ENCODE measurements at regions not wholly inside any gene's neighbourhood (a gene's known extent, or its start where the extent isn't known, plus 50 kb on each side); places are given as distances from the start of the nearest gene placed in this dataset.
"Not testable (repeated sequence)": the region's sequence is repeated elsewhere in the genome, so short reads cannot be mapped to it uniquely, and the experiment has no call there.

DNA sequence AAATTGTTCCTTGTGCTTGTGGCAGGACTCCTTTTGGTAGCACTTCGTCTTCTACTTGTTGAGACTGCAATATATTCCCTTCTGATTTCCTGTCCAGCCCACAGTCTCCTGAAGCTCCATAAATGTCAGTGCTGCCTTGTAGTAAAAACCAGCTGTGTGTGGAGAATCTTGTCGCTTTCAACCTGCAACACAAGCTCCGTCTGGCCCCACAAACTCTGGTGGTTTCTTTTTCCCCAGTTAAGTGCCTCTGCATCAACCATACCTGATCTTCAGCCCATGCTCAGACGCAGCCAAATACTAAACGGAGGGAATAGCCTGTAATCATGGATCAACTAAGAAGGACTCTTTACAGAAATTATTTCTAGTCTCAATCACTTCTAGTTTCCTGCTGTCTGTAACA is 1133.3 kb upstream of the ADGRB3 start:
- no peaks in the 10 kb centered on the region for H3K36me3 ChIP-seq
- TF ChIP-seq, protein P1, sequence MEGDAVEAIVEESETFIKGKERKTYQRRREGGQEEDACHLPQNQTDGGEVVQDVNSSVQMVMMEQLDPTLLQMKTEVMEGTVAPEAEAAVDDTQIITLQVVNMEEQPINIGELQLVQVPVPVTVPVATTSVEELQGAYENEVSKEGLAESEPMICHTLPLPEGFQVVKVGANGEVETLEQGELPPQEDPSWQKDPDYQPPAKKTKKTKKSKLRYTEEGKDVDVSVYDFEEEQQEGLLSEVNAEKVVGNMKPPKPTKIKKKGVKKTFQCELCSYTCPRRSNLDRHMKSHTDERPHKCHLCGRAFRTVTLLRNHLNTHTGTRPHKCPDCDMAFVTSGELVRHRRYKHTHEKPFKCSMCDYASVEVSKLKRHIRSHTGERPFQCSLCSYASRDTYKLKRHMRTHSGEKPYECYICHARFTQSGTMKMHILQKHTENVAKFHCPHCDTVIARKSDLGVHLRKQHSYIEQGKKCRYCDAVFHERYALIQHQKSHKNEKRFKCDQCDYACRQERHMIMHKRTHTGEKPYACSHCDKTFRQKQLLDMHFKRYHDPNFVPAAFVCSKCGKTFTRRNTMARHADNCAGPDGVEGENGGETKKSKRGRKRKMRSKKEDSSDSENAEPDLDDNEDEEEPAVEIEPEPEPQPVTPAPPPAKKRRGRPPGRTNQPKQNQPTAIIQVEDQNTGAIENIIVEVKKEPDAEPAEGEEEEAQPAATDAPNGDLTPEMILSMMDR (IDR thresholded peaks at IDR 0.05; ENCODE audit: low read depth, low read length) = no peak
- DNase-seq = no peak
- no peaks in the 10 kb centered on the region for H3K9me3 ChIP-seq (ENCODE audit: severe bottlenecking)
- no peak overlapping the region for H3K27ac ChIP-seq
- no peak overlapping the region for H3K4me3 ChIP-seq (ENCODE audit: low read depth, low read length)
- H3K27me3 ChIP-seq (ENCODE audit: insufficient read depth, low read depth, severe bottlenecking) = no peaks in the 10 kb centered on the region

DNA sequence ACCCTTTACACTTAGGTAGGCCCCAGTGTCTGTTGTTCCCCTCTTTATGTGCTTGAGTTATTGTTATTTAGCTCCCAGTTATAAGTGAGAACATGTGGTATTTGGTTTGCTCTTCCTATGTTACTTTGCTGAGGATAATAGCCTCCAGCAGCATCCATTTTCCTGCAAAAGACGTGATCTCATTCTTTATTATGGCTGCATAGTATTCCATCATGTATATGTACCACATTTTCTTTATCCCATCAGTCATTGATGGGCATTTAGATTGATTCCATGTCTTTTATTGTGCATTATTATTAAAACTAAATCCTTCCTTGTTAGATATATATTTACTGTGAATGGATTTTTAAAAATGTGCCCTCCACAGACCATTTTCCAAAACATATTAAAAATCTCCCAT is 1137.3 kb upstream of the ADGRB3 start:
- H3K36me3 ChIP-seq = no peaks in the 10 kb centered on the region
- TF ChIP-seq, protein P1 (IDR thresholded peaks at IDR 0.05; ENCODE audit: low read depth, low read length) = no peak
- H3K4me3 ChIP-seq (ENCODE audit: low read depth, low read length) = no peak overlapping the region

DNA sequence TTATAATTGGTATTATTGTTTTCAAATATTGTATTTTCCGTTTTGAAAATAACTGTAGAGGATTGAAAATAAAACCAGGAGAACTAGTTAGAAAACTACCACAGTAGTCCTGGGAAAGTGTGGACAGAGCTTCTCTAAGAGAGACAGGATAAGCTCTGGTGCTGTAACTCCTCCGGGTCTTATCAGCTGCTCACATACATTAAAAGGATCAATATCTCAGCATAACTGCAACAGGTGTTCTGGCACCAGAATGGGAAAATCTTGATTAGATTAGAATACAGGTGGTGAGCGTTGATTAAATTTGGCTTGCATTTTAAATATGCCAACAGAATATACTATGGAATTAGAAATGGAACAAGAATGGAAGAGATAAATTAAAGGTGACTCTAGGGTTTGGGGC is 1138.9 kb upstream of the ADGRB3 start:
- no peak overlapping the region for H3K4me3 ChIP-seq (ENCODE audit: low read depth, low read length)
- DNase-seq = no peak
- H3K27me3 ChIP-seq (ENCODE audit: insufficient read depth, low read depth, severe bottlenecking) = no peaks in the 10 kb centered on the region
- no peaks in the 10 kb centered on the region for H3K9me3 ChIP-seq (ENCODE audit: severe bottlenecking)
- no peaks in the 10 kb centered on the region for H3K36me3 ChIP-seq
- TF ChIP-seq, protein P1 (IDR thresholded peaks at IDR 0.05; ENCODE audit: low read depth, low read length) = no peak
- no peak overlapping the region for H3K27ac ChIP-seq

More for the DNA sequence above, 1137.3 kb upstream of the ADGRB3 start:
- no peak overlapping the region for H3K27ac ChIP-seq
- no peaks in the 10 kb centered on the region for H3K9me3 ChIP-seq (ENCODE audit: severe bottlenecking)
- H3K27me3 ChIP-seq (ENCODE audit: insufficient read depth, low read depth, severe bottlenecking) = no peaks in the 10 kb centered on the region
- DNase-seq = no peak

DNA sequence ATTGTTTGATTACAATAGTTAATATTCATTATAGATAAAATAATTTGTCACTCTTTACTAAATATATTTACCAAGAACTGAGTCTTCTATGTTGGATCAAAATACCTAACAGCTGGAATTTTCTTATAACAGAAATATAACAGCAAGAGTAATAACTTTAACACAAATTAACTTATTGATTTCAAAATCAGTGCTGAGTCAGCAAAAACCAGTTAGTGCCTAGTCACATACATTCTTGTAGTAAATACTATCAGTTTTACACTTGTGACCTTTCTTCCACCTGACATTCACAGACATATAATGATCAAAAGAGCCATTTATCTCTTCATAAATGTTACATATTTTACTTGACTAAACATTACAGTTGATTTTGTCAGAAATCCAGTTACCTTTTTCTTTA is 1141.4 kb upstream of the ADGRB3 start:
- no peak for DNase-seq
- TF ChIP-seq, protein P1 (IDR thresholded peaks at IDR 0.05; ENCODE audit: low read depth, low read length) = no peak
- no peak overlapping the region for H3K27ac ChIP-seq

DNA sequence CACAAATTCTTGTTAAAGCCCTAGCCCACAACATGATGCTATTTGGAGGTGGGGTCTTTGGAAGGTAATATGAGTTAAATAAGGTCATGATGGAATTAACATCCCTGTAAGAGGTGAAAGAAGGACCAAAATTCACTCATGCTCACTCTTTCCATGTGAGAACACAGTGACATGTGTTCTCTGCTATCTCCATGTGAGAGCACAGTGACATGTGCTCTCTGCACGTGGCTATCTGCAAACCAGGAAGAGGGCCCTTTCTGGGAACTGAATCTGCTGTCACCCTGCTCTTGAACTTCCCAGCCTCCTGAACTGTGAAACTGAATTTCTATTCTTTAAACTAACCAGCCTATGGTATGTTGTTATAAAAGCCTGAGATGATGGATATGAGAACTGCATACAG is 1159.4 kb upstream of the ADGRB3 start:
- Histone ChIP-seq H3K9me3 (ENCODE audit: severe bottlenecking) (no peaks in the 10 kb centered on the region), H3K27me3 (ENCODE audit: insufficient read depth, low read depth, severe bottlenecking) (no peaks in the 10 kb centered on the region), H3K36me3 (no peaks in the 10 kb centered on the region), H3K27ac (no peak overlapping the region), H3K4me3 (ENCODE audit: low read depth, low read length) (no peak overlapping the region)
- no peak for DNase-seq
- TF ChIP-seq, protein P1 (IDR thresholded peaks at IDR 0.05; ENCODE audit: low read depth, low read length) = no peak

More for the DNA sequence above, 1141.4 kb upstream of the ADGRB3 start:
- H3K27me3 ChIP-seq (ENCODE audit: insufficient read depth, low read depth, severe bottlenecking) = no peaks in the 10 kb centered on the region
- no peaks in the 10 kb centered on the region for H3K36me3 ChIP-seq
- H3K4me3 ChIP-seq (ENCODE audit: low read depth, low read length) = no peak overlapping the region
- H3K9me3 ChIP-seq (ENCODE audit: severe bottlenecking) = no peaks in the 10 kb centered on the region

DNA sequence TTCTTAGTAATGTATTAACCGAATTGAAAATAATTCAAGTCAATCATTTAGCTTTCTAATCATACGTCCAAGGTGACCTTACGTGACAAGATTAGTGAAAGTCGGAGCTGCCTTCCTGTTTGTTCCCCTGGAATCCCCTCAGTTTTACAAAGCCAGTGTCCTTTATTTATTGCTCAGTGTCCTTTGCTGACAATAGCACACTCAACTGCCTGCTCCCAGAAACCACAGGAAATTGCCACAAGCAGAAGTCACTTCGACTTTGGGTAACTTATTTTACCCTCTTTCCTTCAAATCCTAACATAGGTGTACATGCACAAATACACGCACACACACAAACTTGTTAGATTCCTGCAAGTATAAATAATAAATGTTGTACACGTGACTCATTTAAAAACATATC is 1167.7 kb upstream of the ADGRB3 start:
- no peak overlapping the region for H3K4me3 ChIP-seq (ENCODE audit: low read depth, low read length)
- no peaks in the 10 kb centered on the region for H3K9me3 ChIP-seq (ENCODE audit: severe bottlenecking)
- no peak for DNase-seq
- H3K36me3 ChIP-seq = no peaks in the 10 kb centered on the region
- H3K27ac ChIP-seq = no peak overlapping the region
- TF ChIP-seq, protein P1 (IDR thresholded peaks at IDR 0.05; ENCODE audit: low read depth, low read length) = no peak
- H3K27me3 ChIP-seq (ENCODE audit: insufficient read depth, low read depth, severe bottlenecking) = no peaks in the 10 kb centered on the region

DNA sequence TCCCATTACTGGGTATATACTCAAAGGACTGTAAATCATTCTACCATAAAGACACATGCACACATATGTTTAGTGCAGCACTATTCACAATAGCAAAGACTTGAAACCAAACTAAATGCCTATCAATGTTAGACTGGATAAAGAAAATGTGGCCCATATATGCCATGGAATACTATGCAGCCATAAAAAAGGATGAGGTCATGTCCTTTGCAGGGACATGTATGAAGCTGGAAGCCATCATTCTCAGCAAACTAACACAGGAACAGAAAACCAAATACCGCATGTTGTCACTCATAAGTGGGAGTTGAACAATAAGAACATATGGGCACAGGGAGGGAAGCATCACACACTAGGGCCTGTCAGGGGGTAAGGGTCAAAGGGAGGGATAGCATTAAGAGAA is 1172.4 kb upstream of the ADGRB3 start:
- H3K36me3 ChIP-seq; H3K27me3 ChIP-seq (ENCODE audit: insufficient read depth, low read depth, severe bottlenecking); DNase-seq; H3K4me3 ChIP-seq (ENCODE audit: low read depth, low read length); H3K27ac ChIP-seq: not testable (repeated sequence)
- H3K9me3 ChIP-seq (ENCODE audit: severe bottlenecking) = peaks cover 11% of the 10 kb centered on the region
